Activated T-helper 1 cell treated with Interleukin-2 at 50 U/mL for 16 hours (primary cell): ENCODE measurements at regions not wholly inside any gene's neighbourhood (a gene's known extent, or its start where the extent isn't known, plus 50 kb on each side); places are given as distances from the start of the nearest gene placed in this dataset.
"Not testable (repeated sequence)": the region's sequence is repeated elsewhere in the genome, so short reads cannot be mapped to it uniquely, and the experiment has no call there.

Source experiments
- DNase-seq: peaks from one replicate; pipeline ENCODE4 v3.0.0-alpha.2; 2020; ENCODE audit warnings: low read depth

GRCh38 chr14:71165121-71166031 is 258.1 kb downstream of the PCNX1 start:
- DNase-seq = no peak

- DNase-seq = no peak
These were observed 259.1 kb downstream of the PCNX1 start for GRCh38 chr14:71166180-71166837.

- DNase-seq = not testable (repeated sequence)
These were observed 260.2 kb downstream of the PCNX1 start for GRCh38 chr14:71167325-71167950.

GRCh38 chr14:71168161-71168560 is 260.9 kb downstream of the PCNX1 start:
- DNase-seq = not testable (repeated sequence)

GRCh38 chr14:71168564-71169427 is 261.5 kb downstream of the PCNX1 start:
- DNase-seq = no peak

- no peak for DNase-seq
These were observed 262.6 kb downstream of the PCNX1 start for GRCh38 chr14:71169861-71170260.

GRCh38 chr14:71175491-71175890 is 268.2 kb downstream of the PCNX1 start:
- no peak for DNase-seq

GRCh38 chr14:71179066-71179465 is 271.8 kb downstream of the PCNX1 start:
- no peak for DNase-seq

- DNase-seq = no peak
These were observed 273.1 kb downstream of the PCNX1 start for GRCh38 chr14:71180397-71180796.

- DNase-seq = no peak
These were observed 274.1 kb downstream of the PCNX1 start for GRCh38 chr14:71181215-71182003.

GRCh38 chr14:71183876-71184689 is 276.8 kb downstream of the PCNX1 start:
- DNase-seq = no peak

- DNase-seq = no peak
These were observed 278.4 kb downstream of the PCNX1 start for GRCh38 chr14:71185637-71186036.

- DNase-seq = no peak
These were observed 280.5 kb downstream of the PCNX1 start for GRCh38 chr14:71187633-71188356.

- DNase-seq = no peak
These were observed 283.6 kb downstream of the PCNX1 start for GRCh38 chr14:71190770-71191374.

- DNase-seq = no peak
These were observed 286.4 kb downstream of the PCNX1 start for GRCh38 chr14:71193663-71194062.

GRCh38 chr14:71194251-71194650 is 287.0 kb downstream of the PCNX1 start:
- DNase-seq = no peak

GRCh38 chr14:71196921-71197320 is 289.7 kb downstream of the PCNX1 start:
- DNase-seq = no peak

GRCh38 chr14:71198687-71199086 is 291.4 kb downstream of the PCNX1 start:
- no peak for DNase-seq

GRCh38 chr14:71201840-71202239 is 294.6 kb downstream of the PCNX1 start:
- no peak for DNase-seq
